K562 (cell line): ENCODE measurements at regions not wholly inside any gene's neighbourhood (a gene's known extent, or its start where the extent isn't known, plus 50 kb on each side); places are given as distances from the start of the nearest gene placed in this dataset.
"Not testable (repeated sequence)": the region's sequence is repeated elsewhere in the genome, so short reads cannot be mapped to it uniquely, and the experiment has no call there.

ENCODE experiments used
- ATAC-seq: fragments of 200-7000 bp; cut with Tn5 transposase; 3 replicates; pipeline ENCODE4 v1.9.1; 2020; ENCODE audit warnings: moderate library complexity
- BruUV-seq: library from RNA; stranded (reverse); fragments of 400-500 nt; replicated peaks from 2 replicates; lab custom pipeline; 2021; lab: Mats Ljungman, UMichigan
- CTCF ChIA-PET: fragments of 300-600 bp; formaldehyde crosslinking; extraction: SDS; loops from one replicate; lab custom pipeline; 2021; ENCODE audit warnings: low intra/inter-chr PET ratio; lab: Yijun Ruan, JAX
- POLR2A ChIA-PET: fragments of 300-600, 350-650 bp; sonication (Branson Sonifier 250); formaldehyde crosslinking; extraction: SDS; loops from one replicate; lab custom pipeline; 2021; ENCODE audit warnings: antibody characterized with exemption, inconsistent platforms; lab: Yijun Ruan, JAX
- DNase-seq, 4 experiments: peaks; one replicate each; pipeline versions ENCODE4 v3.0.0 to v3.0.0-alpha.2; 2011 to 2018; ENCODE audit warnings: low spot score in 3 of 4, mixed read lengths in 3 of 4; ENCODE audit errors: extremely low read depth in 1 of 4
- FAIRE-seq: peaks from 2 replicates; lab custom pipeline; 2011; peaks lifted over from hg19 to GRCh38; lab: Jason Lieb, UNC
- H2AFZ ChIP-seq: 2 replicates; pipeline ENCODE4 v1.6.0; 2011; ENCODE audit warnings: low read depth, low read length, control low read depth, inconsistent platforms
- H3K27ac ChIP-seq: fragments of 200-600 bp; 3 replicates; pipeline ENCODE4 v1.8.0; 2011; ENCODE audit warnings: low read depth, mild to moderate bottlenecking, control low read depth, inconsistent platforms, low read length, moderate library complexity, mixed read lengths; ENCODE audit errors: extremely low read depth
- H3K27me3 ChIP-seq, 2 experiments: fragments of 300-600 bp in 1 of 2; 2 replicates in 1 of 2; 3 replicates in 1 of 2; pipeline versions ENCODE4 v1.6.0 to v1.8.0; 2011; ENCODE audit warnings: inconsistent platforms in 2 of 2, low read length in 2 of 2, mild to moderate bottlenecking in 1 of 2, mixed read lengths in 1 of 2, moderate library complexity in 1 of 2; ENCODE audit not compliant: control insufficient read depth in 2 of 2, insufficient read depth in 2 of 2
- H3K36me3 ChIP-seq: fragments of 300-600 bp; 3 replicates; pipeline ENCODE4 v1.8.0; 2011; ENCODE audit warnings: mild to moderate bottlenecking, low read length, inconsistent platforms; ENCODE audit not compliant: control insufficient read depth, insufficient read depth
- H3K4me1 ChIP-seq, 2 experiments: fragments of 200-600 bp in 1 of 2; replicated peaks in 1 of 2; 2 replicates in 1 of 2; 3 replicates in 1 of 2; pipeline versions ENCODE4 v1.5.1 to v1.8.0; 2011; ENCODE audit warnings: inconsistent platforms in 2 of 2, low read length in 2 of 2, mild to moderate bottlenecking in 1 of 2, mixed read lengths in 1 of 2, moderate library complexity in 1 of 2; ENCODE audit not compliant: control insufficient read depth in 2 of 2, insufficient read depth in 2 of 2
- H3K4me2 ChIP-seq: 2 replicates; pipeline ENCODE4 v1.6.1; 2011; ENCODE audit warnings: low read length, control low read depth, inconsistent platforms, mixed read lengths; ENCODE audit not compliant: insufficient read depth
- H3K4me3 ChIP-seq: fragments of 200-600 bp; sonication (generic), shearing (Covaris generic); 2 replicates; pipeline ENCODE4 v1.5.1; 2016; ENCODE audit warnings: control low read depth, inconsistent platforms
- H3K79me2 ChIP-seq: fragments of 200-600 bp; 3 replicates; pipeline ENCODE4 v1.8.0; 2011; ENCODE audit warnings: low read length, inconsistent platforms; ENCODE audit not compliant: control insufficient read depth, insufficient read depth
- H3K9ac ChIP-seq, 2 experiments: 2 replicates each; pipeline versions ENCODE4 v1.6.0 to v1.6.1; 2011; ENCODE audit warnings: low read depth in 2 of 2, low read length in 2 of 2, control low read depth in 1 of 2, inconsistent platforms in 1 of 2, mild to moderate bottlenecking in 1 of 2, mixed read lengths in 1 of 2; ENCODE audit not compliant: insufficient read depth in 1 of 2
- H3K9me1 ChIP-seq: one replicate; pipeline ENCODE4 v1.6.0; 2011; ENCODE audit warnings: inconsistent platforms, mild to moderate bottlenecking, low read length, moderate library complexity; ENCODE audit not compliant: control insufficient read depth, insufficient read depth
- H3K9me3 ChIP-seq: replicated peaks from 2 replicates; pipeline ENCODE4 v1.5.1; 2011; ENCODE audit warnings: low read depth, low read length, inconsistent platforms; ENCODE audit not compliant: control insufficient read depth, insufficient read depth
- H4K20me1 ChIP-seq: replicated peaks from 2 replicates; pipeline ENCODE4 v1.6.1; 2011; ENCODE audit warnings: low read length, inconsistent platforms, mixed read lengths; ENCODE audit not compliant: control insufficient read depth, insufficient read depth
- ELF2 ChIP-seq: fragments of 250-450 bp; sonication (Bioruptor Pico); IDR thresholded peaks from 2 replicates; pipeline ENCODE4 v1.5.0; 2021; ENCODE audit warnings: mild to moderate bottlenecking
- MXI1 ChIP-seq: IDR thresholded peaks from 2 replicates; pipeline ENCODE4 v1.6.1; 2011; ENCODE audit warnings: low read depth, mild to moderate bottlenecking, improper control_type of control experiment, low read length
- SMARCB1 ChIP-seq: IDR thresholded peaks from 2 replicates; pipeline ENCODE4 v1.6.1; 2011; ENCODE audit warnings: improper control_type of control experiment, low read depth; ENCODE audit not compliant: insufficient read length
- WGBS: fragments of 100-300 bp; shearing (Covaris generic); methylation state at CpG from one replicate; pipeline ENCODE4 v1.1.6; 2016; ENCODE audit warnings: low coverage, mixed read lengths; ENCODE audit not compliant: insufficient coverage; ENCODE audit errors: missing lambda C conversion rate; 5-methylcytosine and 5-hydroxymethylcytosine counted together
- in situ Hi-C: fragments of 300-500 bp; cut with MboI; formaldehyde crosslinking; loops from 4 replicates; pipeline ENCODE4 v1.15.0; 2018; ENCODE audit warnings: inconsistent platforms, mixed read lengths
- intact Hi-C: fragments of 100-400 bp; cut with micrococcal nuclease; formaldehyde crosslinking; loops from 2 replicates; pipeline ENCODE4 v1.14.2; 2022
- TF ChIP-seq, protein P1 (sequence below): fragments of 450-650 bp; IDR thresholded peaks from 2 replicates; pipeline ENCODE4 v1.6.1; 2016; ENCODE audit warnings: missing biosample characterization, missing genetic modification characterization

DNA sequence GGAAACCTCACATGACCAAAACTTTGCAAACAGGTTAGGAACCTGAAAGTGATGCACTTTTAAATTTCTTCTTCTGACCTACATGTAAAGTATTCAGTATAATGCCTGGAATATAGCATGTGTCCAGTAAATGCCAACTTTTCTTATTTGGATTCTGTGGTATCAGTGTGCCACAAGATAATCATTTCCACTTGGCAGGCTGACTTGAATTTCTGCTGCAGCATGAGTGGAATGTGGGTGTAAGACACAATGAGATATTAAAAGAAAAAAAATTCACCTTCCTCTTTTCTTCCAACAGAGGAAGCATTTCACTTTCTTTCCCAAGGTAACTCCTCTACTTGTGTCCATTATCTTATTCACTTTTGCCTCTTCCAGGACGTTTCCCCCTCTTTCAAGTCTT is 141.9 kb upstream of the PRKD1 start:
- 0% methylated on average over 1 of the region's 1 CpG for WGBS
- Histone ChIP-seq H3K9me3 (no peaks in the 10 kb centered on the region), H2AFZ (no peak overlapping the region), H3K27ac (no peak overlapping the region), H3K9ac (no peak overlapping the region), H3K36me3 (no peaks in the 10 kb centered on the region), H4K20me1 (no peaks in the 10 kb centered on the region), H3K79me2 (no peaks in the 10 kb centered on the region), H3K27me3 (no peaks in the 10 kb centered on the region), H3K4me3 (no peak overlapping the region), H3K4me2 (no peak overlapping the region), H3K9me1 (no peaks in the 10 kb centered on the region), H3K4me1 (no peaks in the 10 kb centered on the region)
- in situ Hi-C loops: no loop called here
- no TSS peak for BruUV-seq
- TF ChIP-seq, protein P1, sequence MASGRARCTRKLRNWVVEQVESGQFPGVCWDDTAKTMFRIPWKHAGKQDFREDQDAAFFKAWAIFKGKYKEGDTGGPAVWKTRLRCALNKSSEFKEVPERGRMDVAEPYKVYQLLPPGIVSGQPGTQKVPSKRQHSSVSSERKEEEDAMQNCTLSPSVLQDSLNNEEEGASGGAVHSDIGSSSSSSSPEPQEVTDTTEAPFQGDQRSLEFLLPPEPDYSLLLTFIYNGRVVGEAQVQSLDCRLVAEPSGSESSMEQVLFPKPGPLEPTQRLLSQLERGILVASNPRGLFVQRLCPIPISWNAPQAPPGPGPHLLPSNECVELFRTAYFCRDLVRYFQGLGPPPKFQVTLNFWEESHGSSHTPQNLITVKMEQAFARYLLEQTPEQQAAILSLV: no peak
- TF ChIP-seq MXI1: no peak
- no peak for TF ChIP-seq ELF2 (CRISPR knock-in tag)
- TF ChIP-seq SMARCB1: no peak
- DNase-seq (no peak), ATAC-seq (no peak), FAIRE-seq (no peak)
- CTCF ChIA-PET: no interaction called here
- POLR2A ChIA-PET: no interaction called here
- intact Hi-C loops: no loop called here

DNA sequence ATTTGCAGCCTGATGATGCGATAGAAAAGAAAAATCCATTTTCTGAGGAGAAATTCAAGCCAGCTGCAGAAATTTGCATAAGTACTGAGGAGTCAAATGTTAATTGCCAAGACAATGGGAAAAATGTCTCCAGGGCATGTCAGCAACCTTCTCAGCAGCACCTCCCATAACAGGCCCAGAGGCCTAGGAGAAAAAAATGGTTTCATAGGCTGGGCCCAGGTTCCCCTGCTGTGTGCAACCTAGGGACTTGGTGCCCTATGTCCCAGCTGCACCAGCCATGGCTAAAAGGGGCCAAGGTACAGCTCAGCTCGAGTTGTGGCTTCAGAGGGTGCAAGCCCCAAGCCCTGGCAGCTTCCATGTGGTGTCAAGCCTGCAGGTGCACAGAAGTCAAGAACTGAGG is 144.8 kb upstream of the PRKD1 start:
- FAIRE-seq, H3K36me3 ChIP-seq, H3K4me2 ChIP-seq, H3K4me1 ChIP-seq, CTCF ChIA-PET, H3K27me3 ChIP-seq, ATAC-seq, intact Hi-C loops, H3K79me2 ChIP-seq, H4K20me1 ChIP-seq, in situ Hi-C loops, DNase-seq, H3K4me3 ChIP-seq, H3K9me3 ChIP-seq, H3K9me1 ChIP-seq, BruUV-seq, H3K9ac ChIP-seq, H2AFZ ChIP-seq, POLR2A ChIA-PET, H3K27ac ChIP-seq: not testable (repeated sequence)
- WGBS: 5% methylated on average over 2 of the region's 2 CpGs
